CD4-positive, alpha-beta T cell (primary cell): ENCODE measurements at regions not wholly inside any gene's neighbourhood (a gene's known extent, or its start where the extent isn't known, plus 50 kb on each side); places are given as distances from the start of the nearest gene placed in this dataset.

ENCODE experiments used
- ATAC-seq: fragments of 200-7000 bp; cut with Tn5 transposase; one replicate; pipeline ENCODE4 v1.10.0; 2022; ENCODE audit warnings: mild to moderate bottlenecking; ENCODE audit not compliant: poor library complexity
- CTCF ChIA-PET: fragments of 350-600 bp; sonication (Branson Sonifier 250); formaldehyde crosslinking; loops from one replicate; lab custom pipeline; 2021; ENCODE audit warnings: antibody characterized with exemption, inconsistent platforms; lab: Charles Lee
- POLR2A ChIA-PET: fragments of 350-600 bp; sonication (Branson Sonifier 250); formaldehyde crosslinking; loops from one replicate; lab custom pipeline; 2021; ENCODE audit warnings: antibody characterized with exemption, inconsistent platforms; lab: Charles Lee
- DNase-seq, 14 experiments: peaks; one replicate each; pipeline ENCODE4 v3.0.0-alpha.2; 2013 to 2020; ENCODE audit warnings: mixed read lengths in 2 of 14
- H3K27ac ChIP-seq, 2 donors: one replicate each; pipeline versions ENCODE4 v1.5.1 to v1.7.0; 2013; ENCODE audit warnings: low read length in 2 of 2, low read depth in 1 of 2, mild to moderate bottlenecking in 1 of 2
- H3K27me3 ChIP-seq, 2 experiments: 1 replicate in 1 of 2; 2 replicates in 1 of 2; pipeline versions ENCODE4 v1.6.1 to v1.7.0; 2013; ENCODE audit warnings: low read length in 2 of 2, control low read depth in 1 of 2, mild to moderate bottlenecking in 1 of 2, moderate library complexity in 1 of 2; ENCODE audit not compliant: insufficient read depth in 2 of 2, control insufficient read depth in 1 of 2
- H3K36me3 ChIP-seq: one replicate; pipeline ENCODE4 v1.6.1; 2013; ENCODE audit warnings: low read length, control low read depth; ENCODE audit not compliant: insufficient read depth
- H3K4me1 ChIP-seq: one replicate; pipeline ENCODE4 v1.6.1; 2013; ENCODE audit warnings: low read length, control low read depth; ENCODE audit not compliant: insufficient read depth
- H3K4me3 ChIP-seq: one replicate; pipeline ENCODE4 v1.5.1; 2013; ENCODE audit warnings: mild to moderate bottlenecking, low read length, moderate library complexity
- H3K9me3 ChIP-seq, 2 experiments: 1 replicate in 1 of 2; 2 replicates in 1 of 2; pipeline versions ENCODE4 v1.6.1 to v1.7.0; 2013; ENCODE audit warnings: low read length in 2 of 2, mild to moderate bottlenecking in 2 of 2, control low read depth in 1 of 2, moderate library complexity in 1 of 2; ENCODE audit not compliant: control insufficient read depth in 1 of 2, insufficient read depth in 1 of 2
- H3K27ac Mint-ChIP-seq: one replicate; pipeline ENCODE4 v1.8.0; 2020; ENCODE audit warnings: mixed read lengths
- H3K27me3 Mint-ChIP-seq: one replicate; pipeline ENCODE4 v1.8.0; 2021; ENCODE audit warnings: mixed read lengths
- H3K36me3 Mint-ChIP-seq: one replicate; pipeline ENCODE4 v1.8.0; 2021; ENCODE audit warnings: low read depth, mixed read lengths
- H3K4me1 Mint-ChIP-seq: one replicate; pipeline ENCODE4 v1.8.0; 2021; ENCODE audit warnings: low read depth, mixed read lengths
- H3K4me3 Mint-ChIP-seq: one replicate; pipeline ENCODE4 v1.8.0; 2020; ENCODE audit warnings: mild to moderate bottlenecking, mixed read lengths
- H3K9me3 Mint-ChIP-seq: one replicate; pipeline ENCODE4 v1.8.0; 2020; ENCODE audit warnings: mixed read lengths
- intact Hi-C, 2 experiments: fragments of 100-400 bp; cut with DNase I in 1 of 2; cut with micrococcal nuclease in 1 of 2; formaldehyde crosslinking; loops; one replicate each; pipeline versions ENCODE4 v1.15.1 to v1.9.0; 2023 to 2025; cut with DNase I, micrococcal nuclease
- TF ChIP-seq, protein P1 (sequence below): fragments of 200-600 bp; IDR thresholded peaks from one replicate; pipeline ENCODE4 v1.8.0; 2022; ENCODE audit warnings: antibody characterized with exemption, mild to moderate bottlenecking

DNA sequence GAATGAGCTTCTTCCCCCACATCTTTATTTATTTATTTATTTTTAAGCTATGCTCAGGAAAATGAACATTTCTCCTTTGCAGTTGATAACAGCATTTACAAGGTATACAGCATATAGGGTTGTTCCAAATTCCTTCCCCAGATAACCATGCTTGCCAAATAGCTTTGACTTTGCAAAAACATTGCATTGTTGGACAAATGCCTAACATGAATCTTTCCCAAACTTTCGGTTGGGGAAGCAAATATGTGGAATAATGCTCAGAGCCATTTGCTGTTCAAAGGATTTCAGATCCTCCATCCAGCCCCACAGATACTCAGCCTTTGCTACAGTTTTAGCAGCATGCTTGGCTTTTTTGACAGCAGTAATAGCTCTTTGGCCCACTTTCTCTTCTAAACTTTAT, 127.2 kb upstream of the AGA start:
- intact Hi-C loops = no loop called here
- Mint-ChIP-seq H3K36me3 (no peaks in the 10 kb centered on the region), H3K27me3 (no peaks in the 10 kb centered on the region), H3K9me3 (no peaks in the 10 kb centered on the region), H3K27ac (no peak overlapping the region), H3K4me1 (no peaks in the 10 kb centered on the region), H3K4me3 (no peak overlapping the region)
- no peak for DNase-seq
- H3K9me3 ChIP-seq = no peaks in the 10 kb centered on the region
- no peak overlapping the region for H3K4me3 ChIP-seq
- no peak for ATAC-seq
- POLR2A ChIA-PET = no interaction called here
- no peak overlapping the region for H3K27ac ChIP-seq
- CTCF ChIA-PET = no interaction called here
- no peaks in the 10 kb centered on the region for H3K4me1 ChIP-seq
- H3K36me3 ChIP-seq = no peaks in the 10 kb centered on the region
- no peaks in the 10 kb centered on the region for H3K27me3 ChIP-seq
- TF ChIP-seq, protein P1, sequence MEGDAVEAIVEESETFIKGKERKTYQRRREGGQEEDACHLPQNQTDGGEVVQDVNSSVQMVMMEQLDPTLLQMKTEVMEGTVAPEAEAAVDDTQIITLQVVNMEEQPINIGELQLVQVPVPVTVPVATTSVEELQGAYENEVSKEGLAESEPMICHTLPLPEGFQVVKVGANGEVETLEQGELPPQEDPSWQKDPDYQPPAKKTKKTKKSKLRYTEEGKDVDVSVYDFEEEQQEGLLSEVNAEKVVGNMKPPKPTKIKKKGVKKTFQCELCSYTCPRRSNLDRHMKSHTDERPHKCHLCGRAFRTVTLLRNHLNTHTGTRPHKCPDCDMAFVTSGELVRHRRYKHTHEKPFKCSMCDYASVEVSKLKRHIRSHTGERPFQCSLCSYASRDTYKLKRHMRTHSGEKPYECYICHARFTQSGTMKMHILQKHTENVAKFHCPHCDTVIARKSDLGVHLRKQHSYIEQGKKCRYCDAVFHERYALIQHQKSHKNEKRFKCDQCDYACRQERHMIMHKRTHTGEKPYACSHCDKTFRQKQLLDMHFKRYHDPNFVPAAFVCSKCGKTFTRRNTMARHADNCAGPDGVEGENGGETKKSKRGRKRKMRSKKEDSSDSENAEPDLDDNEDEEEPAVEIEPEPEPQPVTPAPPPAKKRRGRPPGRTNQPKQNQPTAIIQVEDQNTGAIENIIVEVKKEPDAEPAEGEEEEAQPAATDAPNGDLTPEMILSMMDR = no peak

DNA sequence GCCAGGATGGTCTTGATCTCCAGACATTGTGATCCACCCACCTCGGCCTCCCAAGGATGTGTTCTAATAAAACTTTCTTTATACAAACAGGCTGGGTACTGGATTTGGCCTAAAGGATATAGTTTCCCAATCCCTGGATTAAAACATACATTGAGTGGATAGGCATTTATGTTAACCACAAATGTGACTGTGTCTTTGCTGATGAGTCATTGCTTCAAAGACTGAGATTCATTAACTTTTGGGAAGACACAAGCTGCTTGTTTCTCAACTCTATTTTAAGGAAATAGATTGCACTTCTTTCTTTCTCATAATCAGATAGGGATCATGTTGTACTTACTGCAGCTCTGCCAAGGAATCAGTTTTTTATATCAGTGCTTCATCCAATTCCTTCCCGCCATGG, 131.3 kb upstream of the AGA start:
- no peak overlapping the region for H3K4me3 ChIP-seq
- Mint-ChIP-seq H3K9me3 (no peaks in the 10 kb centered on the region), H3K36me3 (no peaks in the 10 kb centered on the region), H3K4me1 (no peaks in the 10 kb centered on the region), H3K4me3 (no peak overlapping the region), H3K27ac (no peak overlapping the region), H3K27me3 (no peaks in the 10 kb centered on the region)
- no peaks in the 10 kb centered on the region for H3K36me3 ChIP-seq
- DNase-seq (no peak), ATAC-seq (no peak)
- ChIA-PET CTCF (no interaction called here), POLR2A (no interaction called here)
- H3K4me1 ChIP-seq = no peaks in the 10 kb centered on the region
- no peaks in the 10 kb centered on the region for H3K27me3 ChIP-seq
- H3K9me3 ChIP-seq = no peaks in the 10 kb centered on the region
- TF ChIP-seq, protein P1 = no peak
- no peak overlapping the region for H3K27ac ChIP-seq
- intact Hi-C loops = no loop called here

DNA sequence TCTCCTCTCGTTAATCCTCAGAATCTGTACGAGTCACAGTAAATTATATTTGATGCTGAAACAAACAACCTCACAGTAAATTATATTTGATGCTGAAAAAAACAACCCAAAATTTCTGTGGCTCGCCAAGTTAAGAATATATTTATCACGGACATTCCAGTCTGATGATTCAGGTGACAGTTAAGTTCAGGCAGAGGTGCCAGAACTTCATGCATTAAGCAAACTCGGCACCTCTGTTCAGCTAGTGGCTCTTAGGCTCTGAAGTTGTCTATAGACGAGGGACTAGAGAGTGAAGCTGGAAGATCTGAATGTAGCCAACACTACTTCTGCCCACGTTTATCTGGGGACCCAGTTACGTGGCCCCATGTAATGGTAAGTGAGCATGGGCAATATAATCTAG, 132.2 kb upstream of the AGA start:
- H3K27me3 ChIP-seq = no peaks in the 10 kb centered on the region
- no peak overlapping the region for H3K27ac ChIP-seq
- Mint-ChIP-seq H3K27ac (no peak overlapping the region), H3K4me1 (no peaks in the 10 kb centered on the region), H3K36me3 (no peaks in the 10 kb centered on the region), H3K27me3 (no peaks in the 10 kb centered on the region), H3K9me3 (no peaks in the 10 kb centered on the region), H3K4me3 (no peak overlapping the region)
- H3K36me3 ChIP-seq = no peaks in the 10 kb centered on the region
- no peaks in the 10 kb centered on the region for H3K9me3 ChIP-seq
- ATAC-seq (no peak), DNase-seq (no peak)
- ChIA-PET POLR2A (no interaction called here), CTCF (no interaction called here)
- no peak overlapping the region for H3K4me3 ChIP-seq
- intact Hi-C loops = no loop called here
- H3K4me1 ChIP-seq = no peaks in the 10 kb centered on the region
- TF ChIP-seq, protein P1 = no peak
